SH-SY5Y (cell line): ENCODE measurements at regions not wholly inside any gene's neighbourhood (a gene's known extent, or its start where the extent isn't known, plus 50 kb on each side); places are given as distances from the start of the nearest gene placed in this dataset.

Experiments
- GATA2 ChIP-seq: IDR thresholded peaks from 2 replicates; pipeline ENCODE4 v1.6.1; 2011; ENCODE audit warnings: mild to moderate bottlenecking, low read depth, low read length
- GATA3 ChIP-seq: IDR thresholded peaks from 2 replicates; pipeline ENCODE4 v1.6.1; 2011; ENCODE audit warnings: low read depth, mild to moderate bottlenecking, low read length, moderate library complexity

GRCh38 chr6:8240301-8240700 lies 138.0 kb upstream of the EEF1E1 start:
- TF ChIP-seq GATA2 (no peak), GATA3 (no peak)

DNA sequence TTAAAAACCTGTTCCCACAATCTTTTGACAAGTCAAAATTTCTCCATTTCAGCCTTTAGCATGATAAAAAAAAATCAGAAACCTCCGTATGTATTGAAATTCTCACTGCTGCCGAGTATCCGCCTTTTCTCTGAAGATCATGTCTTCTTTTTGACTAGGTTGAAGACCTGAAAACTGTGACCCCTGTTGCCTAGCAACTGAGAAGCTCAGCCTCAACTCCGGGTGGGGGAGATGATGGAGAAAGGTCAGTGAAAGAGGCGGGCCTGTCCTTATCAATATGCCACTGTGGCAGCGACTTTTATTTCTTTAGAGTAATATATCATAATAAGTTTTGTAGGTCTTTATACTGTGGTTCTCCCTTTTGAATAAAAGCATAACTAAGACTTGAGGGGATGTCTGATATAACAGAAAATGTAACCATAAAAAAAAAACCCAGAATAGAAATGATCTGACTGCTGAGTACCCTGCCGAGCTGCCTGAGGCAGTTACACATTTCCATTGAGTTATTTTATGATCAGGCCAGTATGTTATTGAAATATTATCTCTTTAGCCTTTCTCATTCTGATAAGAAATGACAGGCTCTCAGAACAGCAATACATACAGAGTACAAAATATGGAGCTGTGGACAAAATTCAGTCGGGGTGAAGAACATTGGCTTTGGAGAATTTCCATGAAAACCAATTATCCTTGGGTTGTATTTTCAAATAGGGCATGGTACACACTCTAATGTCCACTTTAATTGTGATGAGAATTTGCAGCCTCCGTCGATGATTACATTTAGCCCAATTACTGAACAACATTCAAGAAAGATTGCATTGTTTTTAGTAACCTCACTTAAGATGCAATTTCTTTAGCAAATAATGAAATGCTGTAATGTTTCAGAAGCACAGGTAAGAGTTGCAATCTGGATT lies 136.7 kb upstream of the EEF1E1 start:
- TF ChIP-seq GATA2 (peak; percentile 68), GATA3 (peak; percentile 55; the same call in 1 of the 2 replicates)

- TF ChIP-seq GATA2 (peak; percentile 85), GATA3 (peak; percentile 56; the same call in 1 of the 2 replicates)
Observed at GRCh38 chr6:8237668-8238067, 135.3 kb upstream of the EEF1E1 start.

DNA sequence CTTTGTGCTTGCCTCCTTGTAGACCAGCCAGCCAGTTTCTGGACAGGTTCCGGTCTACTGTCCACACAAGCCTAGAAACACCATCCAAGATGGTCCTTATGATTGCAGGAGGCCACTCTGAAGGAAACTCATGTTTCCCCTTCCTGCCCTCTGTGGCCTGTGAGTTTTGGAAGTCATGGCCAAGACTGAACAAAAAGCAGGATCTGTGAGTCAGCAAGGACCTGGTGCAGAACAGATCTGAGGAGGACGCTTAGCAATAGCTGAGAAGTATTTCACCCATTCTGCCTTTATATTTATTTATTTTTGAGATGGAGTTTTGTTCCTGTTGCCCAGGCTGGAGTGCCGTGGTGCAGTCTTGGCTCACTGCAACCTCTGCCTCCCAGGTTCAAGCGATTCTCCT lies 134.6 kb upstream of the EEF1E1 start:
- TF ChIP-seq GATA3 (no peak), GATA2 (no peak)

DNA sequence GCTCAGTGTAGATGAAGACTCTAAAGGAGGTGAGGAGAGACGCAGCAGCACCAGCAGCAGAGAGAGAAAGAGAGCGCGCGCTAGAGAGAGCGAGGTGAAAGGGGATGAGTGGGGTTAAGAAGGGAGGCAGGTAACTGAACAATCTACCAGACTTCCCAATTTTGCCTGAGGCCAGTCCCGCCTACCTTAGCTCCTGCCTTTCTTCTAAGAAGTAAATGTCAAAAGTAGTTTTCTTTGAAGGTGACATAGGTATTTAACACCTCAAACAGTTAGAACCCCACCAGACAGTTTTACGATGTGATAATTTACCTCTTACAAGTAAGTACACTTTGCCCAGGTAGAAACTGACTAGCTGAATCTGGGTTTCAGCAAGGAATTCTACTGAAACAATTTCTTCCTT lies 132.0 kb upstream of the EEF1E1 start:
- no peak for TF ChIP-seq GATA2
- no peak for TF ChIP-seq GATA3

- TF ChIP-seq GATA3, result no peak
- no peak for TF ChIP-seq GATA2
Observed at GRCh38 chr6:8231956-8232355, 129.6 kb upstream of the EEF1E1 start.

- TF ChIP-seq GATA2 (no peak), GATA3 (no peak)
Observed at GRCh38 chr6:8229915-8230756, 127.8 kb upstream of the EEF1E1 start.

DNA sequence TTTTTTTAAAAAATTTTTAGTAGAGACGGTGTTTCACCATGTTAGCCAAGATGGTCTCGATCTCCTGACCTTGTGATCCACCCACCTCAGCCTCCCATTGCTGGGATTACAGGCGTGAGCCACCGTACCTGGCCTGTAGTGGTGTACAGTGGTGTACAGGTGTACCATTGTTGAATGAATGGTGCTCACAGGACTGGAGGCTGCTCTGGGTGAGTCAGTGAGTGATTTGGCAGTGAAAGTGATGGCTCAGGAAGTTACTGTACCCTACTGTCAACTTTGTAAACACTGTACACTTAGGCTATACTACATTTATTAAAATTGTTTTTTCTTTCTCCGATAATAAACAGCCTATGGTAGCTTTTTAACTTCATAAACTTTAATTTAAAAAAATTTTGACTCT lies 122.8 kb upstream of the EEF1E1 start:
- TF ChIP-seq GATA3 (no peak), GATA2 (no peak)

DNA sequence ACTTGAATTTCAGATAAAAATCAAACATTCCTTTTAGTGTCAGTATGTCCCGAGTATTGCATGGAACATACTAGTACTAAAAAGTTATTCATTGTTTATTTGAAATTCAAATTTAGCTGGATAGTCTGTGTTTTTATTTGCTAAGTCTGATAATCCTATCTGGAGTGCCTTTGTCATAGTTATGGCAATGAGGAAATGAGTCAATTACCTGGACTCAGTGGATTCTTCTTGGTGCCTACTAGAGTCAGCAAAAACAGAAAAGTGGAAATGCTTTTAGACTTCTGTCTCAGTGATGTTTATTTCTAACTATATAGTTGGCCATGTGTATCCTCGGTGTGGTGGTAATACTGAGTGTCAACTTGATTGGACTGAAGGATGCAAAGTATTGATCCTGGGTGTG lies 121.3 kb upstream of the EEF1E1 start:
- TF ChIP-seq GATA3, result no peak
- no peak for TF ChIP-seq GATA2

- TF ChIP-seq GATA2, result no peak
- TF ChIP-seq GATA3, result no peak
Observed at GRCh38 chr6:8219352-8219943, 117.1 kb upstream of the EEF1E1 start.

- no peak for TF ChIP-seq GATA3
- no peak for TF ChIP-seq GATA2
Observed at GRCh38 chr6:8218861-8219260, 116.5 kb upstream of the EEF1E1 start.

- TF ChIP-seq GATA2 (no peak), GATA3 (no peak)
Observed at GRCh38 chr6:8215631-8216030, 113.3 kb upstream of the EEF1E1 start.

DNA sequence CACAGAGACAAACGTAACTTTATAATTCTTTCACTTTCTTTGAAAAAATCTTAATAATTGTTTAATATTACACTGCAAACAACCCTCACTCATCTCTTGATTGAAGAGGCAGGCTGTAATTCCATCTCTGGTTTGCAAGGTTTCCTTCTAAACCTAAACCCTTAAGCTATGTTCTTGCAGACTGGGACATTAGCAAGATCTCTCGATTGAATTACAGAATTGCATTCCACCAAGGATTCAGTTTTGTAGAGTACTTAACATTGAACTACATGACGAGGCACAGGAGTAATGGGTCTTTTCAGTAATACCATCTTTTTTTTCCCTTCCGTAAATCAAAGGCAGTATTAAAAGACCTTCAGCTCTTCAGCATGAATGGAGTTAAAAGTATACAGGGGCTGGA lies 111.6 kb upstream of the EEF1E1 start:
- no peak for TF ChIP-seq GATA2
- no peak for TF ChIP-seq GATA3
